ENCODE measurements at regions not wholly inside any gene's neighbourhood (a gene's known extent, or its start where the extent isn't known, plus 50 kb on each side); places are given as distances from the start of the nearest gene placed in this dataset.
"Not testable (repeated sequence)": the region's sequence is repeated elsewhere in the genome, so short reads cannot be mapped to it uniquely, and the experiment has no call there.

DNA sequence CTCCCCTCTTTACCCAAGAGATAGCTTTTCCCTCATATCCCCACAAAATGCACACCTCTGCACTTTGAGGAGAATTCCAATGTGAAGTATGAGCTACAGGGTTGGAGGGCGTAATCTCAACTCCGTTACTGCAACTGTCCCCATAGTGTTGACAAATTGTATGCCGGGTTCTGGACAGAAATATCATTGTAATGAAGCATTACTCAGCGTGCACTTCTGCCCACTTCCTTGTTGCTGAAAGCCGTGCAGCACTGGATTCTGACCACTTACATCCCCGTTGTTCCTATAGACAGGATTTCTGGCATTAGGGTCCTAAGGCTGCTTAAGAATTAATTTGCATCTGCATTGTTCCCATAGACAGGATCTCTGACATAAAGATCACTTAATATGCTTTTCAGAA is 205.6 kb downstream of the RHOU start:
- Histone ChIP-seq H3K9me3 (no peaks in the 10 kb centered on the region), H3K4me3 (ENCODE audit: low read depth, low read length) (no peak overlapping the region), H3K27me3 (no peaks in the 10 kb centered on the region), H3K36me3 (no peaks in the 10 kb centered on the region), H3K4me1 (peaks cover 3% of the 10 kb centered on the region)
- TF ChIP-seq, protein P1, sequence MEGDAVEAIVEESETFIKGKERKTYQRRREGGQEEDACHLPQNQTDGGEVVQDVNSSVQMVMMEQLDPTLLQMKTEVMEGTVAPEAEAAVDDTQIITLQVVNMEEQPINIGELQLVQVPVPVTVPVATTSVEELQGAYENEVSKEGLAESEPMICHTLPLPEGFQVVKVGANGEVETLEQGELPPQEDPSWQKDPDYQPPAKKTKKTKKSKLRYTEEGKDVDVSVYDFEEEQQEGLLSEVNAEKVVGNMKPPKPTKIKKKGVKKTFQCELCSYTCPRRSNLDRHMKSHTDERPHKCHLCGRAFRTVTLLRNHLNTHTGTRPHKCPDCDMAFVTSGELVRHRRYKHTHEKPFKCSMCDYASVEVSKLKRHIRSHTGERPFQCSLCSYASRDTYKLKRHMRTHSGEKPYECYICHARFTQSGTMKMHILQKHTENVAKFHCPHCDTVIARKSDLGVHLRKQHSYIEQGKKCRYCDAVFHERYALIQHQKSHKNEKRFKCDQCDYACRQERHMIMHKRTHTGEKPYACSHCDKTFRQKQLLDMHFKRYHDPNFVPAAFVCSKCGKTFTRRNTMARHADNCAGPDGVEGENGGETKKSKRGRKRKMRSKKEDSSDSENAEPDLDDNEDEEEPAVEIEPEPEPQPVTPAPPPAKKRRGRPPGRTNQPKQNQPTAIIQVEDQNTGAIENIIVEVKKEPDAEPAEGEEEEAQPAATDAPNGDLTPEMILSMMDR (IDR thresholded peaks at IDR 0.05; ENCODE audit: low read depth, low read length) = no peak
- DNase-seq = no peak

DNA sequence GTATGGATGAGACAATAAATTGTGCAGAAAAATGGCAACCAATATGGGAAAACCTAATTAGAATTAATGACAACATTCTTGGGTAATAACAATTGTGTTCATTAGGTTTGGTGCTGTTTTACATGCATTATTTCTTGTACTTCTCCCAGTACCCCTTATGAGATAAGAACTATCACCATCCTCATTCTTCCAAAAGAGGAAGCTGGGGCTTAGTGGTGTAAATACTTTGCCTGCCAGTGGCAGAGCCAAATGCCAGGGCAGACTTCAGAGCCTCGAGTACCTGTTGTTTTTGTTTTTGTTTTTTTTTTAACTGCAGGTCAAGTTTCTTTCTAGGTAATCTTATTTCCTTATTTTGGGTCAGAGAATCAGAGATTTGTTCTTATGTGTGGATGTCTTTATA is 206.4 kb downstream of the RHOU start:
- Histone ChIP-seq H3K4me3 (ENCODE audit: low read depth, low read length) (no peak overlapping the region), H3K9me3 (no peaks in the 10 kb centered on the region), H3K27me3 (no peaks in the 10 kb centered on the region), H3K36me3 (no peaks in the 10 kb centered on the region), H3K4me1 (peaks cover 3% of the 10 kb centered on the region)
- DNase-seq = no peak
- TF ChIP-seq, protein P1 (IDR thresholded peaks at IDR 0.05; ENCODE audit: low read depth, low read length) = no peak

DNA sequence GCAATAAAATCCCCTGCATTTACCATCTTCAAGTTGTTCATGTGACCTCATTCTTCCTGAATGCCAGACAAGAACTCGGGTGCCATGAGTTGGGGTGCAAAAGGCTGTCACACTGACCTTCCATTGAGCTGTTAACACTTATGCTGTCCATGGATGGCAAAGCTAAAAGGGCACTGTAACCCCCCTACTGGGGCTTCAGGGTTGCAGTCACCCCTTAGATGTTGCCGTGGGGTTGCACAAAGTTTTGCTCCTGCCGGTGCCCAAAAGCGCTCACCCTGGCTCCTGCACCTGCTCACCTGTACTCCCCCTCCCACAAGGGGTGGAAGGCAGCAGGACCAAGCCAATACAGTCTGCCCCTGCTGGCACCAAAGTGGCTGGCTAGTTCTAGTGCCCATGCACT is 208.2 kb downstream of the RHOU start:
- DNase-seq = no peak
- TF ChIP-seq, protein P1 (IDR thresholded peaks at IDR 0.05; ENCODE audit: low read depth, low read length) = no peak
- no peaks in the 10 kb centered on the region for H3K9me3 ChIP-seq
- no peak overlapping the region for H3K4me3 ChIP-seq (ENCODE audit: low read depth, low read length)
- H3K27me3 ChIP-seq = no peaks in the 10 kb centered on the region
- no peaks in the 10 kb centered on the region for H3K36me3 ChIP-seq
- H3K4me1 ChIP-seq = no peaks in the 10 kb centered on the region

DNA sequence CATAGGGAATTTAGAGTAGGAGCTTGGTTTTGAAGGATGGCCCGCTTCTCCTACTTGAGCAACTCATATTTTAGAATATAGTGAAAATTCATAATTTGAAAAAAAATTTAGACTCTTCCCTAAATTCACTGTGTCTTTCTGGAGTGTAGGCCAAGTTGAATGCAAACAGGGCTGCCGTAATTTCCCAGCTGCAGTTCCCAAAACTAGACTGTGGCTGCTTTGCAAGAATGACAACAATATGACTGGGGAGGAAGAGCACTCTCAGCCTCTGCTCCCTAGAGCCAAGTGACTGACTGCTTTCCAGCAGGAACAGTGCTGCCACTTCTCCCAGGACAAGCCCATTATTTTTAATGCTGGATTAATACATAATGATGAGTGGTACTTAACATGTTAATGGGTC is 209.0 kb downstream of the RHOU start:
- no peaks in the 10 kb centered on the region for H3K4me1 ChIP-seq
- H3K27me3 ChIP-seq = no peaks in the 10 kb centered on the region
- H3K36me3 ChIP-seq = no peaks in the 10 kb centered on the region
- no peak overlapping the region for H3K4me3 ChIP-seq (ENCODE audit: low read depth, low read length)
- no peak for DNase-seq
- TF ChIP-seq, protein P1 (IDR thresholded peaks at IDR 0.05; ENCODE audit: low read depth, low read length) = no peak
- no peaks in the 10 kb centered on the region for H3K9me3 ChIP-seq

DNA sequence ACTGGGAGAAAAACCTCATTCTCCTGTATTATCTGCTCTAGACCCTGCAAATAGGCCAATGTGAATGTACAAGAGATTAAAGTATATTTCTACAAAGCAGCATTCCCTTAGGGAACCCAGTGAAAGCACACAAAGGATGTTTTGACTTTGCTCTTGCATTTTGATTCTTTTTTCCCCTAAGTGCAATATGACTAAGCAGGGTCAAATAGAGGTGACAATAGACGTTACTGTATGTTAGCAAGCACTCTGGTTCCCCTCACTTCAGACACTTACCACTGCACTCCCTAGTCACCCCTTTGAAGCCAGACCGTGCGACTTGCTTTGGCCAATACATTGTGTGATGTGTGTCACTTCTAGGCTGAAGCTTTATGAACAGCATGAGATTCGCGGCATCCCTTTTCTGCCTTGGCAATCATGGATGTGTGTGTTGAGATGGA is 209.7 kb downstream of the RHOU start:
- H3K36me3 ChIP-seq = no peaks in the 10 kb centered on the region
- H3K27me3 ChIP-seq = no peaks in the 10 kb centered on the region
- no peaks in the 10 kb centered on the region for H3K9me3 ChIP-seq
- H3K4me3 ChIP-seq (ENCODE audit: low read depth, low read length) = no peak overlapping the region
- DNase-seq = no peak
- H3K4me1 ChIP-seq = no peaks in the 10 kb centered on the region
- TF ChIP-seq, protein P1 (IDR thresholded peaks at IDR 0.05; ENCODE audit: low read depth, low read length) = no peak

DNA sequence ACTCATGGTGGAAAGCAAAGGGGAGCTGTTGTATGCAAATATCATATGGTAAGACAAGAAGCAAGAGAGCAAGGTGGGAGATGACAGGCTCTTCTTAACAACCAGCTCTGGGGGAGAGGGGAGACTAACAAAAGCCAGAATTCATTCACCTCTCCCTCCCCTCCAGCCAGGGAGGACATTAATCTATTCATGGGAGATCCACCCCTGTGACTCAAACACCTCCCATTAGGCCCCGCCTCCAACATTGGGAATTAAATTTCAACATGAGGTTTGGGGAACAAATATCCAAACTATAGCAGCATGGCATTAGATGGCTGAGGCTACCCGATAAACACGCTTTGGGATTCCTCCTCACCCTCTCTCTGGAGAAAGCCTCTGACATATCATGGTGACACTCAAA is 210.6 kb downstream of the RHOU start:
- H3K36me3 ChIP-seq = no peaks in the 10 kb centered on the region
- H3K27me3 ChIP-seq = no peaks in the 10 kb centered on the region

DNA sequence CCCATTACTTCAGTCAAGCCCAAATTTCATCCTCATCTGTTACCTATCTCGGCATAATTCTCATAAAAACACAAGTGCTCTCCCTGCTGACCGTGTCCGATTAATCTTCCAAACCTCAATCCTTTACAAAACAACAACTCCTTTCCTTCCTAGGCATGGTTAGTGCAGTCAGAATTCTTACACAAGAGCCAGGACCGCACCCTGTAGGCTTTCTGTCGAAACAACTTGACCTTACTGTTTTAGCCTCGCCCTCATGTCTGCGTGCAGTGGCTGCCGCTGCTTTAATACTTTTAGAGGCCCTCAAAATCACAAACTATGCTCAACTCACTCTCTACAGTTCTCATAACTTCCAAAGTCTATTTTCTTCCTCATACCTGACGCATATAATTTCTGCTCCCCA is 214.3 kb downstream of the RHOU start:
- not testable (repeated sequence) for H3K36me3 ChIP-seq; H3K9me3 ChIP-seq; DNase-seq; H3K27me3 ChIP-seq; H3K4me1 ChIP-seq; H3K4me3 ChIP-seq (ENCODE audit: low read depth, low read length)

More for the DNA sequence above, 210.6 kb downstream of the RHOU start:
- H3K4me1 ChIP-seq = no peaks in the 10 kb centered on the region
- no peaks in the 10 kb centered on the region for H3K9me3 ChIP-seq
- H3K4me3 ChIP-seq (ENCODE audit: low read depth, low read length) = no peak overlapping the region
- TF ChIP-seq, protein P1 (IDR thresholded peaks at IDR 0.05; ENCODE audit: low read depth, low read length) = no peak
- DNase-seq = no peak

Measured in BE2C (cell line).